ENCODE measurements at regions not wholly inside any gene's neighbourhood (a gene's known extent, or its start where the extent isn't known, plus 50 kb on each side); places are given as distances from the start of the nearest gene placed in this dataset.
"Not testable (repeated sequence)": the region's sequence is repeated elsewhere in the genome, so short reads cannot be mapped to it uniquely, and the experiment has no call there.

GRCh38 chr6:82584194-82584695, 220.6 kb downstream of the TPBG start:
- no peak for DNase-seq (ENCODE audit: low spot score)

GRCh38 chr6:82584856-82585255, 221.2 kb downstream of the TPBG start:
- DNase-seq (ENCODE audit: low spot score), result no peak

- no peak for DNase-seq (ENCODE audit: low spot score)
These were observed 224.4 kb downstream of the TPBG start for GRCh38 chr6:82588020-82588419.

GRCh38 chr6:82588859-82589412, 225.3 kb downstream of the TPBG start:
- DNase-seq (ENCODE audit: low spot score), result no peak

GRCh38 chr6:82589509-82590206, 226.0 kb downstream of the TPBG start:
- peak; percentile 80 for DNase-seq (ENCODE audit: low spot score)

- no peak for DNase-seq (ENCODE audit: low spot score)
These were observed 233.6 kb downstream of the TPBG start for GRCh38 chr6:82597201-82597600.

GRCh38 chr6:82602776-82603175, 239.2 kb downstream of the TPBG start:
- no peak for DNase-seq (ENCODE audit: low spot score)

GRCh38 chr6:82603871-82604270, 240.3 kb downstream of the TPBG start:
- no peak for DNase-seq (ENCODE audit: low spot score)

- no peak for DNase-seq (ENCODE audit: low spot score)
These were observed 244.5 kb downstream of the TPBG start for GRCh38 chr6:82607998-82608725.

- DNase-seq (ENCODE audit: low spot score), result no peak
These were observed 245.2 kb downstream of the TPBG start for GRCh38 chr6:82608781-82609180.

- DNase-seq (ENCODE audit: low spot score), result no peak
These were observed 248.1 kb downstream of the TPBG start for GRCh38 chr6:82611751-82612150.

- no peak for DNase-seq (ENCODE audit: low spot score)
These were observed 248.9 kb downstream of the TPBG start for GRCh38 chr6:82612475-82613039.

GRCh38 chr6:82614518-82614917, 250.9 kb downstream of the TPBG start:
- DNase-seq (ENCODE audit: low spot score), result no peak

- DNase-seq (ENCODE audit: low spot score), result no peak
These were observed 252.9 kb downstream of the TPBG start for GRCh38 chr6:82616386-82617028.

- DNase-seq (ENCODE audit: low spot score), result no peak
These were observed 254.0 kb downstream of the TPBG start for GRCh38 chr6:82617648-82618047.

GRCh38 chr6:82619573-82619972, 256.0 kb downstream of the TPBG start:
- DNase-seq (ENCODE audit: low spot score), result no peak

- DNase-seq (ENCODE audit: low spot score), result no peak
These were observed 258.8 kb downstream of the TPBG start for GRCh38 chr6:82622461-82622860.

- DNase-seq (ENCODE audit: low spot score), result no peak
These were observed 260.6 kb downstream of the TPBG start for GRCh38 chr6:82624251-82624650.

- not testable (repeated sequence) for DNase-seq (ENCODE audit: low spot score)
These were observed 263.3 kb downstream of the TPBG start for GRCh38 chr6:82626946-82627345.

- no peak for DNase-seq (ENCODE audit: low spot score)
These were observed 266.3 kb downstream of the TPBG start for GRCh38 chr6:82629921-82630320.

- no peak for DNase-seq (ENCODE audit: low spot score)
These were observed 278.1 kb downstream of the TPBG start for GRCh38 chr6:82641677-82642076.

GRCh38 chr6:82645536-82646230, 282.1 kb downstream of the TPBG start:
- DNase-seq (ENCODE audit: low spot score), result no peak
